ENCODE measurements at regions not wholly inside any gene's neighbourhood (a gene's known extent, or its start where the extent isn't known, plus 50 kb on each side); places are given as distances from the start of the nearest gene placed in this dataset.
"Not testable (repeated sequence)": the region's sequence is repeated elsewhere in the genome, so short reads cannot be mapped to it uniquely, and the experiment has no call there.

DNA sequence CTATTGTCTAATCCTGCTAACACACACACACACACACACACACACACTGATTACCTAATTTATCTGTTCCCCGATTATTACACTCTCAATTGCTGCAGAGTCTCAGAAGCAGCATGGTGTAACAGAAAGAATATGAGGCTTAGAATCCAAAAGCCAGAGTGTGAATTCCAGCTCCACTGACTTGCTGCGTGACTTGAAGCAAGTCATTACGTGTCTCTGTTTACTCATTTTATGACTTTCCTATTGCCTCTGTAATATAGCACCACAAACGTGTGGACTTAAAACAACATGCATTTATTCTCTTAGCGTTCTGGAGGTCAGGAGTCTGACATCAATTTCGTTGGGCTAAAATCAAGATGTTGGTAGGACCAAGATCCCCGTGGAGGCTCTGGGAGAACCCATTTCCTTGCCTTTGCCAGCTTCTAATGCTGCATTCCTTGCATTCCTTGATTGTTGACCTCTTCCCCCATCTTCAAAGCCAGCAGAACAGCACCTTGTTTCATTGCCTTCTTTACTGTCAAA, 55.9 kb upstream of the ATP5PO start:
- DNase-seq, result no peak

DNA sequence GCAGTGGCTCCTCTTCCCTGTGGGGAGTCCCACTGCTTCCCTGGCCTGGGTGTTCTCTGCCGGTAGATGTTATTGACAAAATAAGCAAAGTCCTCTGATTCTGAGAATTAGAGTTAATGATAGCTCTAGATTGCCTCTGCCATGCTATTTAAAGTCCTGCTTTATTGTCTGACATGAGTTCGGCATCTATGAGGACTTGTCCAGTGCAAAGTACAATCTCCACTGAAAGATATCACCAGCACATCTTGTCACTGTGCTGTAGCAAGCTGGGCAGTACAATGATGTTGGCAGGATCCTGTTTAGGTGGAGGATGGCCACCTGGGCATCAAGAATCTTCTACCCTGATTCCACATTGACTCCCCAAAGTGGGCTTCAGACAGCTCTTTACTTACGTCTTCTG, 54.0 kb upstream of the ATP5PO start:
- no peak for DNase-seq

DNA sequence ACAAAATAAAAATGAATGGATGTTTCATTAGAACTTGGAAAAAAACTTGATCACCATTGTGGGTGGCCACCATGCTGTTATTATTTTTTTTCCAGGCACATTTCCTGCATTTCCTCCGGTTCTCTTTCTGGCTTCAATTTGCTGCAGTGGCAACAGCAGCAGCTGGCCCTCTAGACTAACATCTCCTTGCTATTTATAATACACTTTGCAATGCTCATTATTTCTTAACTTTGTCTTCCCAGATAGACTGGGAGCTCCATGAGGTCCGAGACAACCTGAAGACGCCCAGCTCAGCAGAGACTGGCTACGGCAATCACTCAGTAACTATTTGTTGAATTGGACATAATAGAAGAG, 53.4 kb upstream of the ATP5PO start:
- no peak for DNase-seq

DNA sequence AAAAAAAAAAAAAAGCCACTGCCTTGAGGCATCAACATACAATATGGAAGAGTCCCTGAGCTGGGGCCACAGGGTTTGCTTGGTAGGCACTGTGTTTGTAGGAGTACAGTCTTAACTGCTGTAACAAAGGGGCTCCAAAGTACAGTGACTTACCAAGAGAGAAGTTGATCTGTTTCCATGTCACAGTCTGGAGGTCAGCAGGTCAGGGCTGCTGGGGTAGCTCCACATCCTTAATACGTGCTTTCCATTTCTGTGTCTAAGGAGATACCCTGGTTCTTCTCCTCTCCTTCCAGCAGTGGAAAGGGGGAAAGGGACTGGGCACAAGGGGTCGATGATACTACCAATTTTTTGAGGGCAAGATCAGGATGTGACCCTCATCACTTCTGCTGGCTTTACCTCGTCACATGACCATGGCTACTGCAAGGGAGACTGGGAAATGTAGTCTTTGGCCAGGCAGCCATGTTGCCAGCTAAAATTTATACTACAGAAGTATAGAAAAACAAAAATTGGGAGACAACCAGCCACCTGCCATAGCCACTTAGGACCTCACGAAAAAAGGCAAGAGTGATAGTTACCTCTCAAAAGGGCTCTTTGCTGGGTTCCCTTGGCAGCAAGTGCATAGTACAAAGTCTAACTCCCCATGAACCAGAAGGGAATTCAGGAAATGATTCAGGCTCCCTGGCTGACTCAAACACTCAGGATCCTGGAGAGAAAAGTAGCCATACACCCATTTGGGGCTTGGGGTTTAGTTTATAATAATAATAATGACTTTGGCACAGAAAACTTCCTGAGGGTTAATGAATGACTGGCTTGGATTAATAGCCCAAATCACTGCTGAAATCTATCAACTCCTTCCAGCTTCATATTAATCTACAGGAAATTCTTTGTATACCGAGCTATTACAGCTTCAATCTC, 52.7 kb upstream of the ATP5PO start:
- no peak for DNase-seq

DNA sequence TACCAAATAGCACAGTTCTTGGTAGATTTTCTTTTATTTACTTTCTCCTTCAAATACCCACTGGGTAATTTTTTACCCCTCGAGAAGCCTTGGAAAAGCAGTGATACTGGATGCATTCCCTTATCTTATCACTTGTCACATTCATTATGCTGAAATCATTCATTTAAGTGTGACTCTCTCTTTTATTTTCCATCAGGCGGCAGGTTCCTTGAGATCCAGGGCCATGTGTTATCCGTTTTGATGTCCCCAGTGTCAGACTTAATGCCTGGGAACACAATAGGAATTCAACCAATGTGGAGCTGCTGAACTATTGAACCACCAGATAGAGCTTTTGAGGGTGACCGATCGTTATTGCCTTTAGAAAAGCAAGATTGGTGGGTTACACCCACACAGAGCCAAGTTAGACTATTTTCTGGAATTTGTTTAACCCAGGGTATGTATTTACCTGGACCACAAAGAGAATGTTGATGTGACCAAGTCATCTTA, 51.5 kb upstream of the ATP5PO start:
- DNase-seq, result no peak

DNA sequence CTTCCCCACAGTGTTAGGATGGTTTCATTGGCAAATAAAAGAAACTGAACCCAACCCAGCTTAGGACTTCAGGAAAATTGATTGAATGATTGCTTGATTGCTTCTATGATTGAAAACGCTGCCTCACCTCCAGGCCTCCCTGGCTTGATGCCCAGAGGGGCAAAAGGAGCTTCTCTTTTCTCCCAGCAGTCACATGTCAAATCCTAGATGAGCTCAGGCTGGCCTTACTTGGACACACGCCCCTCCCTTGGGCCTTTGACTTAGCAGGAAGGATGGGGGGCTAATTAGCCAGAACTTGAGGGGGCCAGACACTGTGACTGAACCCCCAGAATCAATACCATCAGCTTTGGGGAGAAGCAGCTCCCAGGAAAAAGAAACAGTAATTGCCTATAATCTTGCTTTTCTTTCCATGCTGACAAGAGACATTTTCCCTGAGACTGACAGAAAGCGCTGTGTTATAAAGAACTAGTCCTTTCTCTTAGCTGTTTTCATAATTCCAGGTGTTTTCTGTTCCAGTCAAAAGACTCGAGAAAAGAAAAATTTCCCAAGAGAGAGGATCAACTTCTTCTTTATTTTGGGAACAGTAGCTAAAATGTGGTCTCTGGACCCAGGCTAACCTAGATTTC, 50.8 kb upstream of the ATP5PO start:
- no peak for DNase-seq

DNA sequence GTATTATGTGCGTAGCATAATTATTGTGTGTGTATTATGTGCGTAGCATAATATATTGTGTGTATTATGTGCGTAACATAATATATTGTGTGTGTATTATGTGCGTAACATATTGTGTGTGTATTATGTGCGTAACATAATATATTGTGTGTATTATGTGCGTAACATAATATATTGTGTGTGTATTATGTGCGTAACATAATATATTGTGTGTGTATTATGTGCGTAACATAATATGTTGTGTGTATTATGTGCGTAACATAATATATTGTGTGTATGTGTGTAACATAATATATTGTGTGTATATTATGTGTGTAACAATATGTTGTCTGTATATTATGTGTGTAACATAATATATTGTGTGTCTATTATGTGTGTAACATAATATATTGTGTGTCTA, 50.1 kb upstream of the ATP5PO start:
- not testable (repeated sequence) for DNase-seq

Measured in stimulated activated CD4-positive, alpha-beta T cell treated with anti-CD3 and anti-CD28 coated beads, Interleukin-12 subunit alpha, Interleukin-12 subunit beta, amount 100 ng/mL, for 4 hours (primary cell).